CD4-positive, CD25-positive, alpha-beta regulatory T cell (primary cell): ENCODE measurements at regions not wholly inside any gene's neighbourhood (a gene's known extent, or its start where the extent isn't known, plus 50 kb on each side); places are given as distances from the start of the nearest gene placed in this dataset.
"Not testable (repeated sequence)": the region's sequence is repeated elsewhere in the genome, so short reads cannot be mapped to it uniquely, and the experiment has no call there.

Experiments used
- ATAC-seq, 2 donors: fragments of 150-1000 bp; cut with Tn5 transposase; one replicate each; pipeline ENCODE4 v1.10.0; 2021; ENCODE audit warnings: low read depth in 2 of 2, moderate number of reproducible peaks in 2 of 2, moderate library complexity in 1 of 2
- DNase-seq, 3 donors: peaks; one replicate each; pipeline versions ENCODE4 v3.0.0 to v3.0.0-alpha.2; 2012 to 2022; ENCODE audit warnings: mixed read lengths in 1 of 3
- H3K27ac ChIP-seq: one replicate; pipeline ENCODE4 v1.7.0; 2013; ENCODE audit warnings: mild to moderate bottlenecking, low read length; ENCODE audit not compliant: insufficient read depth, poor library complexity, severe bottlenecking
- H3K27me3 ChIP-seq: one replicate; pipeline ENCODE4 v1.7.0; 2013; ENCODE audit warnings: low read length; ENCODE audit not compliant: control insufficient read depth, insufficient read depth
- H3K36me3 ChIP-seq: one replicate; pipeline ENCODE4 v1.7.0; 2013; ENCODE audit warnings: mild to moderate bottlenecking, low read length, moderate library complexity; ENCODE audit not compliant: control insufficient read depth, insufficient read depth
- H3K4me1 ChIP-seq: 2 replicates; pipeline ENCODE4 v1.7.0; 2013; ENCODE audit warnings: mild to moderate bottlenecking, low read length; ENCODE audit not compliant: insufficient read depth, control insufficient read depth, poor library complexity, severe bottlenecking
- H3K4me3 ChIP-seq: one replicate; pipeline ENCODE4 v1.7.0; 2013; ENCODE audit warnings: low read depth, mild to moderate bottlenecking, low read length, moderate library complexity
- H3K9me3 ChIP-seq, 2 experiments: 1 replicate in 1 of 2; 2 replicates in 1 of 2; pipeline ENCODE4 v1.7.0; 2013; ENCODE audit warnings: low read length in 2 of 2, mild to moderate bottlenecking in 1 of 2, moderate library complexity in 1 of 2; ENCODE audit not compliant: control insufficient read depth in 2 of 2
- H3K27ac Mint-ChIP-seq, 3 donors: one replicate each; pipeline ENCODE4 v1.8.0; 2020 to 2022; ENCODE audit warnings: mild to moderate bottlenecking in 3 of 3, mixed read lengths in 3 of 3, moderate library complexity in 2 of 3
- H3K27me3 Mint-ChIP-seq: one replicate; pipeline ENCODE4 v1.8.0; 2022; ENCODE audit warnings: mild to moderate bottlenecking, mixed read lengths
- H3K36me3 Mint-ChIP-seq: one replicate; pipeline ENCODE4 v1.8.0; 2020; ENCODE audit warnings: mixed read lengths
- H3K4me1 Mint-ChIP-seq, 4 donors: one replicate each; pipeline ENCODE4 v1.8.0; 2020 to 2022; ENCODE audit warnings: mixed read lengths in 4 of 4, mild to moderate bottlenecking in 1 of 4
- H3K4me3 Mint-ChIP-seq, 4 donors: one replicate each; pipeline ENCODE4 v1.8.0; 2020 to 2022; ENCODE audit warnings: mild to moderate bottlenecking in 4 of 4, mixed read lengths in 4 of 4, moderate library complexity in 3 of 4
- H3K9me3 Mint-ChIP-seq, 7 donors: one replicate each; pipeline ENCODE4 v1.8.0; 2020 to 2022; ENCODE audit warnings: mixed read lengths in 7 of 7, mild to moderate bottlenecking in 3 of 7, moderate library complexity in 2 of 7

DNA sequence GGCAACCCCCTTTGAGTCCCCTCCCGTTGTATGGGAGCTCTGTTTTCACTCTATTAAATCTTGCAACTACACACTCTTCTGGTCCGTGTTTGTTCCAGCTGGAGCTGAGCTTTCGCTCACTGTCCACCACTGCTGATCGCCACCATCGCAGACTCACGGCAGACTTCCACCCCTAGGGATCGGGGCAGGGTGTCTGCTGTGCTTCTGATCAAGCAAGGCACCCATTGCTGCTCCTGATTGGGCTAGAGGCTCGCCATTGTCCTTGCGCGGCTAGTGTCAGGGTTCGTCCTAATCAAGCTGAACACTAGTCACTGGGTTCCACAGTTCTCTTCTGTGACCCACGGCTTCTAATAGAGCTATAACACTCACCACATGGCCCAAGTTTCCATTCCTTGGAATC, 442.8 kb downstream of the SLITRK1 start:
- H3K27me3 Mint-ChIP-seq, H3K27me3 ChIP-seq, ATAC-seq, H3K36me3 ChIP-seq, H3K4me1 Mint-ChIP-seq, H3K36me3 Mint-ChIP-seq, H3K4me3 Mint-ChIP-seq, H3K27ac ChIP-seq, H3K27ac Mint-ChIP-seq, H3K4me1 ChIP-seq, H3K4me3 ChIP-seq, H3K9me3 ChIP-seq, DNase-seq: not testable (repeated sequence)
- H3K9me3 Mint-ChIP-seq = peaks cover 1 to 14% (median 8%) of the 10 kb centered on the region in 7 donors

GRCh38 chr13:83423861-83424260, 458.4 kb downstream of the SLITRK1 start:
- Mint-ChIP-seq H3K4me3 (no peak overlapping the region), H3K27ac (no peak overlapping the region), H3K9me3 (peaks cover 3 to 21% (median 6%) of the 10 kb centered on the region in 7 donors), H3K4me1 (no peaks in the 10 kb centered on the region), H3K27me3 (no peaks in the 10 kb centered on the region), H3K36me3 (no peaks in the 10 kb centered on the region)
- ATAC-seq = no peak
- no peaks in the 10 kb centered on the region for H3K4me1 ChIP-seq
- no peaks in the 10 kb centered on the region for H3K36me3 ChIP-seq
- no peak overlapping the region for H3K27ac ChIP-seq
- H3K4me3 ChIP-seq = no peak overlapping the region
- peaks cover 0 to 5% of the 10 kb centered on the region in 2 experiments for H3K9me3 ChIP-seq
- no peaks in the 10 kb centered on the region for H3K27me3 ChIP-seq
- no peak for DNase-seq

- H3K36me3 ChIP-seq = no peaks in the 10 kb centered on the region
- Mint-ChIP-seq H3K4me3 (no peak overlapping the region), H3K4me1 (no peaks in the 10 kb centered on the region), H3K9me3 (peaks cover 3 to 21% (median 6%) of the 10 kb centered on the region in 7 donors), H3K27ac (no peak overlapping the region), H3K36me3 (no peaks in the 10 kb centered on the region), H3K27me3 (no peaks in the 10 kb centered on the region)
- H3K4me3 ChIP-seq = no peak overlapping the region
- DNase-seq (no peak), ATAC-seq (no peak)
- H3K27ac ChIP-seq = no peak overlapping the region
- H3K9me3 ChIP-seq = peaks cover 0 to 5% of the 10 kb centered on the region in 2 experiments
- no peaks in the 10 kb centered on the region for H3K27me3 ChIP-seq
- no peaks in the 10 kb centered on the region for H3K4me1 ChIP-seq
Measured at GRCh38 chr13:83423381-83423780, 458.9 kb downstream of the SLITRK1 start.

DNA sequence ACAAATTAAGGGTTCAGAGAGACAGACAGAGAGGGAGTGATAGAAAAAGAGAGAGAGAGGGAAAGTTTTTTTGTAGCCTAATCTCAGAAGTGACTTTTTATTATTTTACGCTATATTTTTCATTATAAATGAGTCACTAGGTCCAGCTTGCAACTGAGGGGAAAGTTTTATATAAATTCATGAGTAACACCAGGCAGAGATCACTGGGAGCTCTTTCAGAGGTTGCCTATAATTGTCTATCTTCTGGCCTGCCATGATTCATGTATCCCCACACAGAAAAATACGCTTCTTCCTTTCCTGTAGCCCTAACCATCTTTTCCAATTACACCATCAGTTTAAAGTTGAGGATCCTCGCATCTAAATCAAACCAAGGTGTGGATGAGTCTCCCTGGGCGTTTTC, 467.9 kb downstream of the SLITRK1 start:
- no peak for ATAC-seq
- no peaks in the 10 kb centered on the region for H3K36me3 ChIP-seq
- H3K4me1 Mint-ChIP-seq = no peaks in the 10 kb centered on the region

DNA sequence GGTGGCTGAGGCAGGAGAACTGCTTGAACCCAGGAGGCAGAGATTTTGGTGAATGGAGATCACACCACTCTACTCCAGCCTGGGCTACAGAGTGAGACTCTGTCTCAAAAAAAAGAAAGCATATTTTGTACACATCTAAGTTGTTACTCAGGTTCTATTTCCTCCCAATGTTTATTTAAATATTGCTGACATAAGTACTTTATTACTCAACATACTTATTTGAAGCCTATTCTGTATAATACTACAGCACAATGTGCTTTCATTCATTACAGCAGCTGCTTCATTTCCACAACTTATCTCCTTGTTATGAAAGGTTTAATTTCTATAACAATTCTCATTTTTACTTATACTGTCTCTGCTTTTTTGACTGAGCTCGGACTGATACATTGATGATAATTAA, 495.7 kb downstream of the SLITRK1 start:
- DNase-seq = no peak
- peaks cover 0 to 10% (median 2%) of the 10 kb centered on the region in 7 donors for H3K9me3 Mint-ChIP-seq
- no peak overlapping the region for H3K4me3 ChIP-seq
- no peaks in the 10 kb centered on the region for H3K36me3 Mint-ChIP-seq
- no peaks in the 10 kb centered on the region for H3K36me3 ChIP-seq
- no peaks in the 10 kb centered on the region for H3K27me3 Mint-ChIP-seq
- H3K27me3 ChIP-seq = no peaks in the 10 kb centered on the region
- no peak overlapping the region for H3K27ac Mint-ChIP-seq
- H3K27ac ChIP-seq = no peak overlapping the region
- no peak overlapping the region for H3K4me3 Mint-ChIP-seq
- H3K4me1 Mint-ChIP-seq = no peaks in the 10 kb centered on the region
- no peaks in the 10 kb centered on the region for H3K4me1 ChIP-seq
- ATAC-seq = no peak
- peaks cover 0 to 5% of the 10 kb centered on the region in 2 experiments for H3K9me3 ChIP-seq

More for the DNA sequence above, 467.9 kb downstream of the SLITRK1 start:
- no peaks in the 10 kb centered on the region for H3K36me3 Mint-ChIP-seq
- H3K4me3 Mint-ChIP-seq = no peak overlapping the region
- peaks cover 0 to 8% (median 4%) of the 10 kb centered on the region in 7 donors for H3K9me3 Mint-ChIP-seq
- no peaks in the 10 kb centered on the region for H3K27me3 ChIP-seq
- DNase-seq = no peak
- no peak overlapping the region for H3K4me3 ChIP-seq
- H3K27me3 Mint-ChIP-seq = no peaks in the 10 kb centered on the region
- no peaks in the 10 kb centered on the region for H3K9me3 ChIP-seq
- H3K27ac Mint-ChIP-seq = no peak overlapping the region
- H3K27ac ChIP-seq = no peak overlapping the region
- H3K4me1 ChIP-seq = no peaks in the 10 kb centered on the region

GRCh38 chr13:83378908-83379307, 503.4 kb downstream of the SLITRK1 start:
- H3K4me1 Mint-ChIP-seq = no peaks in the 10 kb centered on the region
- Histone ChIP-seq H3K27ac (no peak overlapping the region), H3K36me3 (no peaks in the 10 kb centered on the region), H3K9me3 (peaks cover 0 to 2% of the 10 kb centered on the region in 2 experiments), H3K27me3 (no peaks in the 10 kb centered on the region), H3K4me3 (no peak overlapping the region), H3K4me1 (no peaks in the 10 kb centered on the region)
- no peaks in the 10 kb centered on the region for H3K36me3 Mint-ChIP-seq
- H3K4me3 Mint-ChIP-seq = no peak overlapping the region
- DNase-seq (no peak), ATAC-seq (no peak)
- H3K9me3 Mint-ChIP-seq = peaks cover 0 to 14% (median 2%) of the 10 kb centered on the region in 7 donors
- H3K27ac Mint-ChIP-seq = no peak overlapping the region
- no peaks in the 10 kb centered on the region for H3K27me3 Mint-ChIP-seq

GRCh38 chr13:83377491-83377890, 504.8 kb downstream of the SLITRK1 start:
- Mint-ChIP-seq H3K27ac (no peak overlapping the region), H3K36me3 (no peaks in the 10 kb centered on the region), H3K4me3 (no peak overlapping the region), H3K9me3 (peaks cover 0 to 15% (median 5%) of the 10 kb centered on the region in 7 donors), H3K4me1 (no peaks in the 10 kb centered on the region), H3K27me3 (no peaks in the 10 kb centered on the region)
- no peaks in the 10 kb centered on the region for H3K36me3 ChIP-seq
- DNase-seq (no peak), ATAC-seq (no peak)
- no peaks in the 10 kb centered on the region for H3K27me3 ChIP-seq
- peaks cover 0 to 2% of the 10 kb centered on the region in 2 experiments for H3K9me3 ChIP-seq
- no peak overlapping the region for H3K27ac ChIP-seq
- no peak overlapping the region for H3K4me3 ChIP-seq
- no peaks in the 10 kb centered on the region for H3K4me1 ChIP-seq

DNA sequence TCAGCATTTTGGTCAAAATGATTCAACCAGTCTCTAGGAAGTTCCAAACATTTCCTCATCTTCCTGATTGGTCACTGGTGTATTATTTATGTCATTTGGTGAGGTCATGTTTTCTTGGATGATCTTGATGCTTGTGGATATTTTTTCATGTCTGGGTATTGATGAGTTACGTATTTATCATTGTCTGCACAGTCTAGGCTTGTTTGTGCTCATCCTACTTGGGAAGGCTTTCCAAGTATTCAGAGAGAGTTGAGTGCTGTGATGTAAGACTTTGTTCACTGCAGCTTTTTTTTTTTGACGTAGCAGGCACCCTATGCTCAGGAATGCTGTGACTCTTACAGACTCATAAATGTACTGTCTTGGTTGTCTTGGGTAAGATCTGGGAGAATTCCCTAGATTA, 509.5 kb downstream of the SLITRK1 start:
- no peaks in the 10 kb centered on the region for H3K36me3 ChIP-seq
- Mint-ChIP-seq H3K4me1 (no peaks in the 10 kb centered on the region), H3K36me3 (no peaks in the 10 kb centered on the region), H3K9me3 (peaks cover 1 to 33% (median 8%) of the 10 kb centered on the region in 7 donors), H3K27me3 (no peaks in the 10 kb centered on the region), H3K27ac (no peak overlapping the region), H3K4me3 (no peak overlapping the region)
- no peaks in the 10 kb centered on the region for H3K27me3 ChIP-seq
- H3K4me1 ChIP-seq = no peaks in the 10 kb centered on the region
- ATAC-seq (no peak), DNase-seq (no peak)
- H3K27ac ChIP-seq = no peak overlapping the region
- peaks cover 0 to 2% of the 10 kb centered on the region in 2 experiments for H3K9me3 ChIP-seq
- H3K4me3 ChIP-seq = no peak overlapping the region
